Natural killer cell treated with Interleukin-12 subunit alpha and Interleukin-12 subunit beta and Interleukin-15 and Interleukin-18, amount 100 ng/mL, for 72 hours (primary cell): ENCODE measurements at regions not wholly inside any gene's neighbourhood (a gene's known extent, or its start where the extent isn't known, plus 50 kb on each side); places are given as distances from the start of the nearest gene placed in this dataset.

Experiments
- ATAC-seq, 2 donors: fragments of 150-1000 bp; cut with Tn5 transposase in 1 of 2; sonication (Bioruptor Pico), chemical (Tn5 transposase) in 1 of 2; 2 replicates each; pipeline ENCODE4 v1.10.0; 2021
- DNase-seq: peaks from one replicate; pipeline ENCODE4 v3.0.0; 2022; ENCODE audit warnings: low spot score
- H3K27ac Mint-ChIP-seq, 2 donors: 1 replicate in 1 of 2; 2 replicates in 1 of 2; pipeline ENCODE4 v1.8.0; 2022; ENCODE audit warnings: mixed read lengths in 2 of 2, mild to moderate bottlenecking in 1 of 2, moderate library complexity in 1 of 2
- H3K27me3 Mint-ChIP-seq, 2 donors: 1 replicate in 1 of 2; 2 replicates in 1 of 2; pipeline ENCODE4 v1.8.0; 2022; ENCODE audit warnings: mixed read lengths in 2 of 2
- H3K36me3 Mint-ChIP-seq: one replicate; pipeline ENCODE4 v1.8.0; 2022; ENCODE audit warnings: mixed read lengths
- H3K4me1 Mint-ChIP-seq, 2 donors: 1 replicate in 1 of 2; 2 replicates in 1 of 2; pipeline ENCODE4 v1.8.0; 2022; ENCODE audit warnings: low read depth in 2 of 2, mixed read lengths in 2 of 2, mild to moderate bottlenecking in 1 of 2
- H3K4me3 Mint-ChIP-seq: one replicate; pipeline ENCODE4 v1.8.0; 2022; ENCODE audit warnings: mixed read lengths
- H3K9me3 Mint-ChIP-seq: 2 replicates; pipeline ENCODE4 v1.8.0; 2022; ENCODE audit warnings: mixed read lengths

- H3K36me3 Mint-ChIP-seq, result no peaks in the 10 kb centered on the region
- H3K4me1 Mint-ChIP-seq, result peaks cover 5 to 6% of the 10 kb centered on the region in 2 donors
- no peak overlapping the region for H3K27ac Mint-ChIP-seq
- ATAC-seq (peak in 1 of 2 donors; percentile 68), DNase-seq (no peak)
- no peak overlapping the region for H3K4me3 Mint-ChIP-seq
- no peaks in the 10 kb centered on the region for H3K9me3 Mint-ChIP-seq
- peaks cover 7 to 15% of the 10 kb centered on the region in 2 donors for H3K27me3 Mint-ChIP-seq
Observed at GRCh38 chr18:11553098-11553940, 56.1 kb upstream of the SLC35G4 start.

- Mint-ChIP-seq H3K4me1 (peaks cover 5 to 6% of the 10 kb centered on the region in 2 donors), H3K27ac (no peak overlapping the region), H3K27me3 (peaks cover 4 to 8% of the 10 kb centered on the region in 2 donors), H3K36me3 (peaks cover 3% of the 10 kb centered on the region), H3K9me3 (no peaks in the 10 kb centered on the region), H3K4me3 (no peak overlapping the region)
- DNase-seq (no peak), ATAC-seq (no peak)
Observed at GRCh38 chr18:11548916-11549551, 60.4 kb upstream of the SLC35G4 start.

- Mint-ChIP-seq H3K9me3 (no peaks in the 10 kb centered on the region), H3K36me3 (peaks cover 6% of the 10 kb centered on the region), H3K4me3 (no peak overlapping the region), H3K27me3 (peaks cover 3 to 4% of the 10 kb centered on the region in 2 donors), H3K4me1 (peaks cover 3% of the 10 kb centered on the region in 2 donors), H3K27ac (no peak overlapping the region)
- DNase-seq, result no peak
- no peak for ATAC-seq
Observed at GRCh38 chr18:11548396-11548795, 61.0 kb upstream of the SLC35G4 start.

- H3K27me3 Mint-ChIP-seq, result peaks cover 0 to 2% of the 10 kb centered on the region in 2 donors
- peaks cover 6% of the 10 kb centered on the region for H3K36me3 Mint-ChIP-seq
- no peaks in the 10 kb centered on the region for H3K4me1 Mint-ChIP-seq
- DNase-seq (no peak), ATAC-seq (no peak)
- no peak overlapping the region for H3K4me3 Mint-ChIP-seq
- H3K9me3 Mint-ChIP-seq, result no peaks in the 10 kb centered on the region
- no peak overlapping the region for H3K27ac Mint-ChIP-seq
Observed at GRCh38 chr18:11544060-11544633, 65.2 kb upstream of the SLC35G4 start.

GRCh38 chr18:11541179-11541578 lies 68.2 kb upstream of the SLC35G4 start:
- H3K9me3 Mint-ChIP-seq, result no peaks in the 10 kb centered on the region
- H3K4me3 Mint-ChIP-seq, result no peak overlapping the region
- DNase-seq (no peak), ATAC-seq (no peak)
- no peak overlapping the region for H3K27ac Mint-ChIP-seq
- peaks cover 0 to 2% of the 10 kb centered on the region in 2 donors for H3K27me3 Mint-ChIP-seq
- H3K4me1 Mint-ChIP-seq, result no peaks in the 10 kb centered on the region
- peaks cover 6% of the 10 kb centered on the region for H3K36me3 Mint-ChIP-seq

GRCh38 chr18:11533942-11534496 lies 75.4 kb upstream of the SLC35G4 start:
- no peak overlapping the region for H3K27ac Mint-ChIP-seq
- H3K27me3 Mint-ChIP-seq, result peaks cover 0 to 13% of the 10 kb centered on the region in 2 donors
- ATAC-seq (no peak), DNase-seq (no peak)
- no peak overlapping the region for H3K4me3 Mint-ChIP-seq
- H3K9me3 Mint-ChIP-seq, result no peaks in the 10 kb centered on the region
- no peaks in the 10 kb centered on the region for H3K36me3 Mint-ChIP-seq
- no peaks in the 10 kb centered on the region for H3K4me1 Mint-ChIP-seq

- DNase-seq (no peak), ATAC-seq (no peak)
- no peak overlapping the region for H3K4me3 Mint-ChIP-seq
- H3K9me3 Mint-ChIP-seq, result no peaks in the 10 kb centered on the region
- no peak overlapping the region for H3K27ac Mint-ChIP-seq
- peaks cover 0 to 13% of the 10 kb centered on the region in 2 donors for H3K27me3 Mint-ChIP-seq
- no peaks in the 10 kb centered on the region for H3K36me3 Mint-ChIP-seq
- H3K4me1 Mint-ChIP-seq, result no peaks in the 10 kb centered on the region
Observed at GRCh38 chr18:11533513-11533890, 75.9 kb upstream of the SLC35G4 start.

- Mint-ChIP-seq H3K4me1 (no peaks in the 10 kb centered on the region), H3K27me3 (peaks cover 0 to 13% of the 10 kb centered on the region in 2 donors), H3K27ac (no peak overlapping the region), H3K9me3 (no peaks in the 10 kb centered on the region), H3K36me3 (no peaks in the 10 kb centered on the region), H3K4me3 (no peak overlapping the region)
- ATAC-seq (peak; percentile 21 to 27), DNase-seq (no peak)
Observed at GRCh38 chr18:11532758-11533512, 76.5 kb upstream of the SLC35G4 start.

- H3K36me3 Mint-ChIP-seq, result no peaks in the 10 kb centered on the region
- no peaks in the 10 kb centered on the region for H3K4me1 Mint-ChIP-seq
- no peaks in the 10 kb centered on the region for H3K9me3 Mint-ChIP-seq
- H3K27me3 Mint-ChIP-seq, result peaks cover 4 to 5% of the 10 kb centered on the region in 2 donors
- DNase-seq, result no peak
- H3K27ac Mint-ChIP-seq, result no peak overlapping the region
- no peak overlapping the region for H3K4me3 Mint-ChIP-seq
- no peak for ATAC-seq
Observed at GRCh38 chr18:11529081-11529480, 80.3 kb upstream of the SLC35G4 start.

- Mint-ChIP-seq H3K9me3 (no peaks in the 10 kb centered on the region), H3K36me3 (no peaks in the 10 kb centered on the region), H3K4me1 (no peaks in the 10 kb centered on the region), H3K27me3 (peaks cover 13 to 15% of the 10 kb centered on the region in 2 donors), H3K4me3 (no peak overlapping the region), H3K27ac (no peak overlapping the region)
- DNase-seq, result no peak
- ATAC-seq, result peak in 1 of 2 donors; percentile 31
Observed at GRCh38 chr18:11526675-11527074, 82.7 kb upstream of the SLC35G4 start.

GRCh38 chr18:11523804-11524203 lies 85.6 kb upstream of the SLC35G4 start:
- DNase-seq (no peak), ATAC-seq (no peak)
- H3K27me3 Mint-ChIP-seq, result peaks cover 13 to 15% of the 10 kb centered on the region in 2 donors
- H3K27ac Mint-ChIP-seq, result no peak overlapping the region
- no peaks in the 10 kb centered on the region for H3K9me3 Mint-ChIP-seq
- no peak overlapping the region for H3K4me3 Mint-ChIP-seq
- no peaks in the 10 kb centered on the region for H3K36me3 Mint-ChIP-seq
- H3K4me1 Mint-ChIP-seq, result no peaks in the 10 kb centered on the region

- no peak for DNase-seq
- no peak overlapping the region for H3K27ac Mint-ChIP-seq
- H3K4me3 Mint-ChIP-seq, result no peak overlapping the region
- ATAC-seq, result no peak
- no peaks in the 10 kb centered on the region for H3K4me1 Mint-ChIP-seq
- no peaks in the 10 kb centered on the region for H3K36me3 Mint-ChIP-seq
- H3K9me3 Mint-ChIP-seq, result no peaks in the 10 kb centered on the region
- H3K27me3 Mint-ChIP-seq, result peaks cover 13 to 15% of the 10 kb centered on the region in 2 donors
Observed at GRCh38 chr18:11522992-11523391, 86.4 kb upstream of the SLC35G4 start.

GRCh38 chr18:11521853-11522252 lies 87.5 kb upstream of the SLC35G4 start:
- DNase-seq (no peak), ATAC-seq (no peak)
- no peak overlapping the region for H3K4me3 Mint-ChIP-seq

More at GRCh38 chr18:11521853-11522252, 87.5 kb upstream of the SLC35G4 start:
- no peaks in the 10 kb centered on the region for H3K4me1 Mint-ChIP-seq
- no peak overlapping the region for H3K27ac Mint-ChIP-seq
- peaks cover 13 to 15% of the 10 kb centered on the region in 2 donors for H3K27me3 Mint-ChIP-seq
- no peaks in the 10 kb centered on the region for H3K9me3 Mint-ChIP-seq
- H3K36me3 Mint-ChIP-seq, result no peaks in the 10 kb centered on the region
